Activated naive CD8-positive, alpha-beta T cell treated with anti-CD3 and anti-CD28 coated beads, Interleukin-2, amount 50 U/mL, for 24 hours (primary cell): ENCODE measurements at regions not wholly inside any gene's neighbourhood (a gene's known extent, or its start where the extent isn't known, plus 50 kb on each side); places are given as distances from the start of the nearest gene placed in this dataset.
"Not testable (repeated sequence)": the region's sequence is repeated elsewhere in the genome, so short reads cannot be mapped to it uniquely, and the experiment has no call there.

Experiments used
- ATAC-seq: fragments of 150-1000 bp; cut with Tn5 transposase; one replicate; pipeline ENCODE4 v1.10.0; 2021
- DNase-seq: peaks from one replicate; pipeline ENCODE4 v3.0.0; 2021
- H3K27ac Mint-ChIP-seq: one replicate; pipeline ENCODE4 v1.8.0; 2021; ENCODE audit warnings: mild to moderate bottlenecking, mixed read lengths
- H3K27me3 Mint-ChIP-seq: one replicate; pipeline ENCODE4 v1.8.0; 2021; ENCODE audit warnings: mixed read lengths
- H3K36me3 Mint-ChIP-seq: one replicate; pipeline ENCODE4 v1.8.0; 2021; ENCODE audit warnings: low read depth, mixed read lengths
- H3K4me1 Mint-ChIP-seq: one replicate; pipeline ENCODE4 v1.8.0; 2021; ENCODE audit warnings: mixed read lengths
- H3K4me3 Mint-ChIP-seq: one replicate; pipeline ENCODE4 v1.8.0; 2021; ENCODE audit warnings: mild to moderate bottlenecking, moderate library complexity, mixed read lengths
- H3K9me3 Mint-ChIP-seq: one replicate; pipeline ENCODE4 v1.8.0; 2021; ENCODE audit warnings: mixed read lengths

- peaks cover 4% of the 10 kb centered on the region for H3K9me3 Mint-ChIP-seq
- no peak overlapping the region for H3K4me3 Mint-ChIP-seq
- no peaks in the 10 kb centered on the region for H3K27me3 Mint-ChIP-seq
- DNase-seq (no peak), ATAC-seq (no peak)
- H3K4me1 Mint-ChIP-seq: no peaks in the 10 kb centered on the region
- no peak overlapping the region for H3K27ac Mint-ChIP-seq
- no peaks in the 10 kb centered on the region for H3K36me3 Mint-ChIP-seq
Observed at GRCh38 chr2:53356291-53356905, 411.2 kb upstream of the CHAC2 start.

DNA sequence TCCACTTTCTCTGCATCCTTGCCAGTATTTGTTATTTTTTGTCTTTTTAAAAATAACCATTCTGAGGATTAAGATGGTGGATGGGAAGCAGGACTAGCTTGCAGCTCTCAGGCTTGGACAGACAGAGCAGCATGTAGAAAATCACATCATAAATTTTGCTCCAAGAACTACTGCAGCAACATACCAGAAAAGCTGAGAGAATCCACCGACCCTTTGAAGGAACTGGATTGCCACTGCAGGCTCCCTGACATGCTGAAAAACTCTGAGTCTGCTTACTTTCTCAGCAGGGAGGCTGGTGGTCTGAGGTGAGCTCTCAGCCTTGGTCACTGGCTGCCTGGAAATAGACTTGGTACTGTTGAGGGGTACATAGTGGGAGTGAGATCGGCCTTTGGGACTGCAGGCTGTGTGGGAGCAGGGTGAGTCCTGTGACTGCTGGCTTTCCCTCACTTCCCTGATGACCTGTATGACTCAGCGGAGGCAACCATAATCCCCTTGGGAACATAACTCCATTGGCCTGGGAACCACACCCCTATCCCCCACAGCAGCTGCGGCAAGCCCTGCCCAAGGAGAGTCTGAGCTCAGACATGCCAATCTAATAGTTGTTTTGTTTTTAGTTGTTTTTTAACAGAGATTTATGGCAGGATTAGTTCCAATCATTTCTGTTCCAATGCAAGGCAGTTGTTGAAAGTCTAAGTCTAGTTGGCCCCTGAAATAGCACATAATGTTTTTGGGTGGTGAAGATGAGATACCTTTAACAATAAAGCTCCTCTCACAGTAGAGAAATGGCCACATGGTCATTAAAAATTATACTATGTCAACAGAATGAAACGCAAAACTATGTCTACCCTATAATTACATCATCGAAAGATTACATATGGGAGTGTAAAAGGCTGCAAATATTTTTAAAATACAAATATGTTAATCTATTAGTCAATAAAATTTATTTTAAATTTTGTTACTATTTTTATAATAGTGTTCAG, 414.2 kb upstream of the CHAC2 start:
- H3K27ac Mint-ChIP-seq: no peak overlapping the region
- no peaks in the 10 kb centered on the region for H3K4me1 Mint-ChIP-seq
- H3K27me3 Mint-ChIP-seq: no peaks in the 10 kb centered on the region
- H3K4me3 Mint-ChIP-seq: no peak overlapping the region
- no peak for ATAC-seq
- DNase-seq: no peak
- H3K36me3 Mint-ChIP-seq: no peaks in the 10 kb centered on the region
- H3K9me3 Mint-ChIP-seq: peaks cover 4% of the 10 kb centered on the region

DNA sequence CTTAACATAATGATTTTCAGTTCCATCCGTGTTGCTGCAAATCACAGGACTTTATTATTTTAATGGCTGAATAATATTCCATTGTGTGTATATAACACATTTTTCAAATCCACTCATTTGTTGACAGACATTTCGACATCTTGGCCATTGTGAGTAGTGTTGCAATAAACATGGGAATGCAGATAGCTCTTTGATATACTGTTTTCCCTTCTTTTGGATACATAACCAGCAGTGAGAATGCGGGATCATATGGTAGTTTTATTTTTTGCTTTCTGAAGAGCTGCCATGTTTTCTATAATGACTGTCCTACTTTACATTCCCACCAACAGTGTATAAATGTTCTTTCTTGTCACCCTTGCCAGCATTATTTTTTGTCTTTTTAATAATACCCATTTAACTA, 420.3 kb upstream of the CHAC2 start:
- ATAC-seq: no peak
- Mint-ChIP-seq H3K4me1 (no peaks in the 10 kb centered on the region), H3K27me3 (no peaks in the 10 kb centered on the region), H3K9me3 (no peaks in the 10 kb centered on the region), H3K36me3 (no peaks in the 10 kb centered on the region), H3K27ac (no peak overlapping the region), H3K4me3 (no peak overlapping the region)
- no peak for DNase-seq

DNA sequence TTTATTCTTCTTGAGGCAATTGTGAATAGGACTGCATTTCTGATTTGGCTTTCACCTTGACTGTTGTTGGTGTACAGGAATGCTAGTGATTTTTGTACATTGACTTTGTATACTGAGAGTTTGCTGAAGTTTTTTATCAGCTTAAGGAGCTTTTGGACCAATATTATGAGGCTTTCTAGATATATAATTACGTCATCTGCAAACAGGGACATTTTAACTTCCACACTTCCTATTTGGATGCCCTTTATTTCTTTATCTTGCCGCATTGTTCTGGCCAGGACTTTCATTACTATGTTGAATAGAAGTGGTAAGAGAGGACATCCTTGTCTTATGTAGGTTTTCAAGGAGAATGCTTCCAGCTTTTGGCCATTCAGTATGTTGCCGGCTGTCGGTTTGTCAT, 425.4 kb upstream of the CHAC2 start:
- no peaks in the 10 kb centered on the region for H3K4me1 Mint-ChIP-seq

DNA sequence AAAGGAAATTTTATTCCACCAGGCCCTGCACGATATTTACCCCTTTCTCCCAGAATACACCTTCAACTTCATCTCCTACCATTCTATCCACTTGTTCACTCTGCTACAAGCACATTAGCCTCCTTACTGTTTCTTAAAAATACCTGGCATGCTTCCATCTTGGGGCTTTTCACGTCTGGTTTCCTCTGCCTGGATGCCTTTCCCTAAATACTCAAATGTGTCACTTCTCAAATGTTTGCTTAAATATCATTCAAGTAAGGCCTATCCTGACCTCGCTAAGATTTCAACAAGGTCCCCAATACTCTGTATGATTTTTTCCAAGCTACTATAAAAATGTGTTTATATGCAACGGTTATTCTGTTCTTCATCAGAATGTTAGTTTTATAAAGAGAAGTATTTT, 433.0 kb upstream of the CHAC2 start:
- no peaks in the 10 kb centered on the region for H3K36me3 Mint-ChIP-seq
- no peak overlapping the region for H3K4me3 Mint-ChIP-seq
- H3K4me1 Mint-ChIP-seq: no peaks in the 10 kb centered on the region
- H3K27me3 Mint-ChIP-seq: no peaks in the 10 kb centered on the region
- ATAC-seq (no peak), DNase-seq (no peak)
- no peak overlapping the region for H3K27ac Mint-ChIP-seq
- H3K9me3 Mint-ChIP-seq: peaks cover 2% of the 10 kb centered on the region

More for the DNA sequence above, 425.4 kb upstream of the CHAC2 start:
- DNase-seq (no peak), ATAC-seq (no peak)
- Mint-ChIP-seq H3K9me3 (peaks cover 2% of the 10 kb centered on the region), H3K4me3 (no peak overlapping the region), H3K27me3 (no peaks in the 10 kb centered on the region), H3K27ac (no peak overlapping the region), H3K36me3 (no peaks in the 10 kb centered on the region)

GRCh38 chr2:53331667-53332066, 435.9 kb upstream of the CHAC2 start:
- H3K27me3 Mint-ChIP-seq: no peaks in the 10 kb centered on the region
- no peak overlapping the region for H3K4me3 Mint-ChIP-seq
- DNase-seq (no peak), ATAC-seq (no peak)
- no peaks in the 10 kb centered on the region for H3K9me3 Mint-ChIP-seq
- H3K36me3 Mint-ChIP-seq: no peaks in the 10 kb centered on the region
- H3K27ac Mint-ChIP-seq: no peak overlapping the region
- H3K4me1 Mint-ChIP-seq: no peaks in the 10 kb centered on the region

GRCh38 chr2:53317861-53318260, 449.7 kb upstream of the CHAC2 start:
- H3K27ac Mint-ChIP-seq: no peak overlapping the region
- no peaks in the 10 kb centered on the region for H3K36me3 Mint-ChIP-seq
- no peaks in the 10 kb centered on the region for H3K4me1 Mint-ChIP-seq
- ATAC-seq (no peak), DNase-seq (no peak)
- H3K27me3 Mint-ChIP-seq: no peaks in the 10 kb centered on the region
- H3K9me3 Mint-ChIP-seq: peaks cover 3% of the 10 kb centered on the region
- no peak overlapping the region for H3K4me3 Mint-ChIP-seq

- Mint-ChIP-seq H3K27me3 (no peaks in the 10 kb centered on the region), H3K9me3 (peaks cover 3% of the 10 kb centered on the region), H3K36me3 (no peaks in the 10 kb centered on the region), H3K4me3 (no peak overlapping the region), H3K4me1 (no peaks in the 10 kb centered on the region), H3K27ac (no peak overlapping the region)
- no peak for ATAC-seq
- DNase-seq: no peak
Observed at GRCh38 chr2:53315149-53315548, 452.5 kb upstream of the CHAC2 start.

DNA sequence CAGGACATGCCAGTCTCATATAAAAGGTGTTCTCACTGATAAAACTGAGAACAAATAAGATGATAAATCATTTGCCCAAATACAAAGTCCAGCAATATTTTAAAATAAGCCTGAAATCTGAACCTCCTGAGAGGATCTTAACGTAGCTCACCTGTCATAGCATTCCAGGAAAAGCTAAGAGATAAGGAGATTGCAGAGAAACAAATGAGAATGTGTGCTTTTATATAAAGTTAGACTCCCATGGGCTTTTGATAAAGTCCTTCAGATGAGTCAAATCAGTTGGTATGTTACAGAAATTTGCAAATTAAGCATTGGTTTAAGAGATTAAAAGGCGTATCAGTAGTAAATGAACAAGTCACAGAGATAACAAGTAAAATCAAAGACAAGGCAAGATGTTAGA, 452.9 kb upstream of the CHAC2 start:
- DNase-seq (no peak), ATAC-seq (no peak)
- no peaks in the 10 kb centered on the region for H3K27me3 Mint-ChIP-seq
- no peaks in the 10 kb centered on the region for H3K36me3 Mint-ChIP-seq
- no peaks in the 10 kb centered on the region for H3K4me1 Mint-ChIP-seq
- H3K4me3 Mint-ChIP-seq: no peak overlapping the region
- H3K9me3 Mint-ChIP-seq: peaks cover 3% of the 10 kb centered on the region
- no peak overlapping the region for H3K27ac Mint-ChIP-seq

DNA sequence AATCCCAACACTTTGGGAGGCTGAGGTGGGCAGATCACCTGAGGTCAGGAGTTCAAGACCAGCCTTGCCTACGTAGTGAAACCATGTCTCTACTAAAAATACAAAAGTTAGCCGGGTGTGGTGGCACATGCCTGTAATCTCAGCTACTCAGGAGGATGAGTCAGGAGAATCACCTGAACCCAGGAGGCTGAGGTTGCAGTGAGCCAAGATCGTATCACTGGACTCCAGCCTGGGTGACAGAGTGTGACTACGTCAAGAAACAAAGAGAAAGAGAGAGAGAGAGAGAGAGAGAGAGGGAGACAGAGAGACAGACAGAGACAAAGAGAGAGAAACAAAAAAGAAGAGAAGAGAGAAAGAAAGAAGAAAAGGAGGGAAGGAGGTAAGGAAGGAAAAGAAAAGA, 454.0 kb upstream of the CHAC2 start:
- H3K9me3 Mint-ChIP-seq, H3K27me3 Mint-ChIP-seq, H3K36me3 Mint-ChIP-seq, H3K4me3 Mint-ChIP-seq, H3K27ac Mint-ChIP-seq, H3K4me1 Mint-ChIP-seq, DNase-seq, ATAC-seq: not testable (repeated sequence)

- DNase-seq (no peak), ATAC-seq (no peak)
- Mint-ChIP-seq H3K4me1 (no peaks in the 10 kb centered on the region), H3K27me3 (no peaks in the 10 kb centered on the region), H3K27ac (no peak overlapping the region), H3K4me3 (no peak overlapping the region), H3K9me3 (no peaks in the 10 kb centered on the region), H3K36me3 (no peaks in the 10 kb centered on the region)
Observed at GRCh38 chr2:53312721-53313120, 454.9 kb upstream of the CHAC2 start.

DNA sequence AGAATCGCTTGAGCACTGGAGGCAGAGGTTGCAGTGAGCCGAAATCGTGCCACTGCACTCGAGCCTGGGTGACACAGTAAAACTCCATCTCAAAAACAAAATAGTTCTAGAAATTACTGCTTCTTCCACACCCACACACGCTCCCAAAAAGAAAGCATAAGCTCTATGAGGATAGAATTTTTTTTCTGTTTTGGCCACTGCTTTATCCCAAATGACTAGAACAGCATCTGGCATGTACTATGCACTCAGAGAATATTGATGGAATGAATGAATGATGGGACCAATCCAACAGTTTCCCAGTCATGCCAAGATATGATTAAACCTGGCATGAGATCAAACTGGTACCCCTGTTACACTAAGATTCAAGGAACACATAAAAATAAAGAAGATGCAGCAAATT, 455.4 kb upstream of the CHAC2 start:
- H3K4me1 Mint-ChIP-seq: no peaks in the 10 kb centered on the region
- DNase-seq (no peak), ATAC-seq (no peak)
- no peaks in the 10 kb centered on the region for H3K9me3 Mint-ChIP-seq
- no peak overlapping the region for H3K4me3 Mint-ChIP-seq
- H3K36me3 Mint-ChIP-seq: no peaks in the 10 kb centered on the region
- no peaks in the 10 kb centered on the region for H3K27me3 Mint-ChIP-seq
- no peak overlapping the region for H3K27ac Mint-ChIP-seq

DNA sequence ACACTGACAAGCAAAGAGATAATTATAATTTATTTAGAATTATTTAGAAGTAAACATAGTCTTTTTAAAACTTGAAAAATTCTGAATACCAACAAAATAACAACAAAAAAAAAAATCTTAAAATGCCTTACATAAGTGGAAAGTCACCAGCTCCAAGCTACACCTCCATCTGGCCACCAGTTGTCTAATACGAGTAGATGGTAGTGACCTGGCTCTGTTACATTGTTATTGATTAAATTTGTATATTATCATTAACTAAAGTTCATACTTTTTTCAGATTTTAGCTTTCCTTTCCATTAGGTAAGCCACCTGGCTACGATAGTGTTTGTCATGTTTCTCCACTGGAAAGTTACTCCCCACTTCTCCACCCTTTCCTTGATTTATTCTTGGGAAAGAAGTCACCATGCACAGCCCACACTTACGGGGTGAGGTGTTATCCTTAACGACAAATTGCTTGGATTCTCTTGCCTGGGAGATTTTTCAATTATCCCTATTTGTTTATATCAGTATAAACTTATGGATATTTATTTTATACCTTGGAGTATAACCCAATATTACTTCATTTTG, 464.5 kb upstream of the CHAC2 start:
- Mint-ChIP-seq H3K36me3 (no peaks in the 10 kb centered on the region), H3K4me3 (no peak overlapping the region), H3K27me3 (no peaks in the 10 kb centered on the region), H3K27ac (no peak overlapping the region), H3K9me3 (peaks cover 4% of the 10 kb centered on the region), H3K4me1 (no peaks in the 10 kb centered on the region)
- DNase-seq (no peak), ATAC-seq (no peak)

DNA sequence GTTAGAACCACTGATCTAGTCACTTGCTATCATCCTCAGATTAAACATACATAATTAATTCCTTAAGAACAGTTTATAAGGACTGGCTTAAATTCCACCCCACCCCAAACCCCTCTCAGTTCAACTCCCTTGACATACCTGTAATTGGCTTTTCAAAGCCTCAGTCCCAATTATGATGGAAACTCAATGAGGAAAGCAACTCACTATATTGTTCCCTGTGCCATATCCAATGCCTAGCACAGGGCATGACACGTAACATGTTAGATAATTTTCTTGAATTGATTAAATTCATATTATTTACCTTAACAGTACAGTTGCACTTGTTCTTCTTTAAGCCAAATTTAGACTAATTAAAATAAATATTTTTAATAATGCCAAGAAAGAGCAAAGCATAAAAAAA, 465.1 kb upstream of the CHAC2 start:
- no peak overlapping the region for H3K27ac Mint-ChIP-seq
- ATAC-seq (no peak), DNase-seq (no peak)
- peaks cover 5% of the 10 kb centered on the region for H3K9me3 Mint-ChIP-seq
- no peak overlapping the region for H3K4me3 Mint-ChIP-seq
- no peaks in the 10 kb centered on the region for H3K36me3 Mint-ChIP-seq
- no peaks in the 10 kb centered on the region for H3K27me3 Mint-ChIP-seq
- H3K4me1 Mint-ChIP-seq: no peaks in the 10 kb centered on the region
